Caco-2 (cell line): ENCODE measurements at regions not wholly inside any gene's neighbourhood (a gene's known extent, or its start where the extent isn't known, plus 50 kb on each side); places are given as distances from the start of the nearest gene placed in this dataset.

ENCODE experiments used
- BruUV-seq: library from RNA; stranded (reverse); fragments of 400-500 nt; replicated peaks from 2 replicates; lab custom pipeline; 2021; lab: Mats Ljungman, UMichigan
- CTCF ChIA-PET: fragments of 300-600 bp; sonication (Branson Sonifier 250); formaldehyde crosslinking; loops from one replicate; lab custom pipeline; 2022; ENCODE audit warnings: antibody characterized with exemption; lab: Charles Lee
- POLR2A ChIA-PET: fragments of 300-600 bp; sonication (Branson Sonifier 250); formaldehyde crosslinking; loops from one replicate; lab custom pipeline; 2022; ENCODE audit warnings: antibody characterized with exemption; lab: Charles Lee
- DNase-seq, 2 experiments: peaks; one replicate each; pipeline versions ENCODE4 v3.0.0 to v3.0.0-alpha.2; 2020 to 2022
- H3K27me3 ChIP-seq: replicated peaks from 2 replicates; pipeline ENCODE4 v1.6.0; 2011; ENCODE audit warnings: low read length; ENCODE audit not compliant: control insufficient read depth, insufficient read depth
- H3K36me3 ChIP-seq: 2 replicates; pipeline ENCODE4 v1.5.1; 2011; ENCODE audit warnings: low read length; ENCODE audit not compliant: control insufficient read depth, insufficient read depth
- H3K4me1 ChIP-seq: fragments of 250-450 bp; sonication (Bioruptor Pico); 2 replicates; pipeline ENCODE4 v1.5.1; 2020; ENCODE audit warnings: mild to moderate bottlenecking
- H3K4me3 ChIP-seq: 2 replicates; pipeline ENCODE4 v1.5.1; 2011; ENCODE audit warnings: low read depth, mild to moderate bottlenecking, control low read depth, low read length
- H3K9me3 ChIP-seq: fragments of 250-450 bp; sonication (Bioruptor Pico); 2 replicates; pipeline ENCODE4 v1.5.1; 2020; ENCODE audit warnings: mild to moderate bottlenecking, moderate library complexity
- H3K27ac Mint-ChIP-seq: one replicate; pipeline ENCODE4 v1.8.0; 2022; ENCODE audit warnings: mixed read lengths; ENCODE audit not compliant: unreplicated experiment
- H3K27me3 Mint-ChIP-seq: one replicate; pipeline ENCODE4 v1.8.0; 2022; ENCODE audit warnings: mixed read lengths; ENCODE audit not compliant: insufficient read depth, unreplicated experiment
- H3K36me3 Mint-ChIP-seq: one replicate; pipeline ENCODE4 v1.8.0; 2022; ENCODE audit warnings: mild to moderate bottlenecking, mixed read lengths; ENCODE audit not compliant: insufficient read depth, unreplicated experiment
- H3K4me1 Mint-ChIP-seq: one replicate; pipeline ENCODE4 v1.8.0; 2022; ENCODE audit warnings: low read depth, mixed read lengths; ENCODE audit not compliant: unreplicated experiment
- H3K4me3 Mint-ChIP-seq: one replicate; pipeline ENCODE4 v1.8.0; 2022; ENCODE audit warnings: mild to moderate bottlenecking, moderate library complexity, mixed read lengths; ENCODE audit not compliant: unreplicated experiment
- H3K9me3 Mint-ChIP-seq: one replicate; pipeline ENCODE4 v1.8.0; 2022; ENCODE audit warnings: mixed read lengths; ENCODE audit not compliant: unreplicated experiment
- CTCF ChIP-seq, 2 experiments: fragments of 200-600 bp in 1 of 2; IDR thresholded peaks; 1 replicate in 1 of 2; 2 replicates in 1 of 2; pipeline versions ENCODE4 v1.5.1 to v1.8.0; 2011 to 2022; ENCODE audit warnings: antibody characterized with exemption in 1 of 2, control low read depth in 1 of 2, inconsistent platforms in 1 of 2, low read depth in 1 of 2, low read length in 1 of 2, mild to moderate bottlenecking in 1 of 2, moderate library complexity in 1 of 2; ENCODE audit not compliant: insufficient read depth in 1 of 2, severe bottlenecking in 1 of 2, unreplicated experiment in 1 of 2
- intact Hi-C: fragments of 100-400 bp; cut with micrococcal nuclease; formaldehyde crosslinking; loops from one replicate; pipeline ENCODE4 v1.10.0; 2022; ENCODE audit not compliant: unreplicated experiment

- no peaks in the 10 kb centered on the region for H3K4me1 ChIP-seq
- CTCF ChIA-PET = no interaction called here
- no peaks in the 10 kb centered on the region for H3K4me1 Mint-ChIP-seq
- DNase-seq = no peak
- no peaks in the 10 kb centered on the region for H3K36me3 ChIP-seq
- TF ChIP-seq CTCF (IDR thresholded peaks at IDR 0.05; ENCODE audit: insufficient read depth in 1 of 2, low read depth in 1 of 2, low read length in 1 of 2, severe bottlenecking in 1 of 2, unreplicated experiment in 1 of 2) = no peak
- H3K9me3 ChIP-seq = peaks cover 28% of the 10 kb centered on the region
- no peak overlapping the region for H3K4me3 ChIP-seq
- no peaks in the 10 kb centered on the region for H3K27me3 ChIP-seq
- intact Hi-C loops = no loop called here
- peaks cover 6% of the 10 kb centered on the region for H3K36me3 Mint-ChIP-seq
- H3K27me3 Mint-ChIP-seq = no peaks in the 10 kb centered on the region
- no TSS peak for BruUV-seq
- POLR2A ChIA-PET = no interaction called here
- H3K4me3 Mint-ChIP-seq = no peak overlapping the region
- peaks cover 41% of the 10 kb centered on the region for H3K9me3 Mint-ChIP-seq
- no peak overlapping the region for H3K27ac Mint-ChIP-seq
These were observed 431.9 kb downstream of the BCAT1 start for GRCh38 chr12:24517000-24517399.

DNA sequence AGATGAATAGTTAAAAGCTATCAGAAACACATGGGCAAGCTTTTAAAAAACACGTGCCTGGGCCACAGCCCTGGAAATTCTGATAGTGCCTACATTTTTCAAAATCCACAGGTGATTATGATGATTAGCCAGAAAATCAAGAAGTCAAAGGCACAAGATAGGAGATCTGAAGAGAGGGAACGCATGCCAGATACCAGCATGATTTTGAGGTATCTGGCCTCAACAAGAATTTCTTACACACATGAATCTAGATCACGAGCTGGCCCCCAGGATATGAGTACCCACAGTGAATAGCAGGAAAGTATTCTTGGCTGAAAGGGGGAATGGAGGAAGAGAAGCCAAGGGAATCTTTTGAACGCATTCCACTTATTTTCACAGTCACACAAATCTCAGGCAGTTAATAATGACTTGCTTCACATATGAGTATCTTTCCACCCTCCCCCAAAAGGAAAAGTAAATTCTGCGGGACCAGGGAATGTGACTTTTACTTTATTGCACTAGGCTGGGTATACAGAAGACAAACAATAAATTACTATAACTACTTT is 438.2 kb downstream of the BCAT1 start:
- no peaks in the 10 kb centered on the region for H3K36me3 Mint-ChIP-seq
- H3K4me3 Mint-ChIP-seq = no peak overlapping the region
- no peak for DNase-seq
- peaks cover 17% of the 10 kb centered on the region for H3K4me1 Mint-ChIP-seq
- H3K27me3 Mint-ChIP-seq = no peaks in the 10 kb centered on the region
- Histone ChIP-seq H3K4me1 (no peaks in the 10 kb centered on the region), H3K9me3 (no peaks in the 10 kb centered on the region), H3K36me3 (no peaks in the 10 kb centered on the region), H3K4me3 (no peak overlapping the region), H3K27me3 (no peaks in the 10 kb centered on the region)
- ChIA-PET CTCF (no interaction called here), POLR2A (no interaction called here)
- no peaks in the 10 kb centered on the region for H3K9me3 Mint-ChIP-seq
- no TSS peak for BruUV-seq
- H3K27ac Mint-ChIP-seq = no peak overlapping the region
- no peak for TF ChIP-seq CTCF (IDR thresholded peaks at IDR 0.05; ENCODE audit: insufficient read depth in 1 of 2, low read depth in 1 of 2, low read length in 1 of 2, severe bottlenecking in 1 of 2, unreplicated experiment in 1 of 2)
- intact Hi-C loops = no loop called here

DNA sequence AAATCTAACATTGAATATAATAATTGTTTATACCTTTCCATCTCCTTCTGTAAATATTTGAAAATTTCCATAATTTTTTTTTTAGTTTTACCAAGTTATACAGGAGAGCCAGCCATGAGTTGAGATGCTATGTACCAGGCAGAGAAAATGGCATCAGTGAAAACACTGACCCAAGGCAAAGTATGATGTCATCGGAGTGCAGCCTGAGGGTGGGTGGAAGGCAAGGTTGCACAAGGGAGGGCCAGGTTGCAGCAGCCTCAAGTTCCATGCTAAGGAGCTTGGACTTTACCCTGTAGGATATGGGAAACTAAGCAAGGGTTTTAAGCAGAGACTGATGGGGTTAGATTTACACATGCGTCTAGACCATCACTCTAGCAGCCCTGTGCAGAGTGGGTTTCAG is 441.1 kb downstream of the BCAT1 start:
- ChIA-PET CTCF (no interaction called here), POLR2A (no interaction called here)
- Histone ChIP-seq H3K9me3 (no peaks in the 10 kb centered on the region), H3K4me3 (no peak overlapping the region), H3K27me3 (no peaks in the 10 kb centered on the region), H3K36me3 (no peaks in the 10 kb centered on the region), H3K4me1 (peaks cover 7% of the 10 kb centered on the region)
- no peaks in the 10 kb centered on the region for H3K36me3 Mint-ChIP-seq
- no peaks in the 10 kb centered on the region for H3K9me3 Mint-ChIP-seq
- DNase-seq = peak; percentile 51 to 53
- peak overlapping the region; percentile 19 for H3K27ac Mint-ChIP-seq
- peaks cover 17% of the 10 kb centered on the region for H3K4me1 Mint-ChIP-seq
- no peak for TF ChIP-seq CTCF (IDR thresholded peaks at IDR 0.05; ENCODE audit: insufficient read depth in 1 of 2, low read depth in 1 of 2, low read length in 1 of 2, severe bottlenecking in 1 of 2, unreplicated experiment in 1 of 2)
- intact Hi-C loops = loop anchor here (5.0 kb wide), 1 partner anchor 269 kb away; no protein-coding TSS in a partner anchor
- H3K27me3 Mint-ChIP-seq = no peaks in the 10 kb centered on the region
- no TSS peak for BruUV-seq
- no peak overlapping the region for H3K4me3 Mint-ChIP-seq
